HG03045 (cell line): ENCODE measurements at regions not wholly inside any gene's neighbourhood (a gene's known extent, or its start where the extent isn't known, plus 50 kb on each side); places are given as distances from the start of the nearest gene placed in this dataset.
"Not testable (repeated sequence)": the region's sequence is repeated elsewhere in the genome, so short reads cannot be mapped to it uniquely, and the experiment has no call there.

Experiments
- ATAC-seq: cut with Tn5 transposase; IDR thresholded peaks from one replicate; pipeline ENCODE4 v1.9.1; 2021; ENCODE audit warnings: mild to moderate bottlenecking, moderate library complexity; ENCODE audit not compliant: unreplicated experiment

DNA sequence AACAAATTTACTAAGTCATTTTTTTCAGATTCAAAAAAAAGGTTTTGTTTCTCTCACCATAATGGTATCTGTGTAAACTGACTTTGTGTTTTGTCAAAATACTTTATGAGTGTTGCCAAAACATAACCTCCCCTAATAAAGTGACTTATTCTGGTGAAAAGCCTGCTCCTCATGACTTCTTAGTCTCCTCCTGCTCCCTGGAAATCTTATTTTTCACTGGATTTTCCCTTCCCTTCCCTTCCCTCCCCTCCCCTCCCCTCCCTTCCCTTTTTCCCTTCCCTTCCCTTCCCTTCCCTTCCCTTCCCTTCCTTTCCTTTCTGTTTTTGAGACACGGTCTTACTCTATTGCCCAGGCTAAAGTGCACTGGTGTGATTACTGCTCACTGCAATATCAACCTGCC lies 650.1 kb upstream of the GHITM start:
- no peak for ATAC-seq

DNA sequence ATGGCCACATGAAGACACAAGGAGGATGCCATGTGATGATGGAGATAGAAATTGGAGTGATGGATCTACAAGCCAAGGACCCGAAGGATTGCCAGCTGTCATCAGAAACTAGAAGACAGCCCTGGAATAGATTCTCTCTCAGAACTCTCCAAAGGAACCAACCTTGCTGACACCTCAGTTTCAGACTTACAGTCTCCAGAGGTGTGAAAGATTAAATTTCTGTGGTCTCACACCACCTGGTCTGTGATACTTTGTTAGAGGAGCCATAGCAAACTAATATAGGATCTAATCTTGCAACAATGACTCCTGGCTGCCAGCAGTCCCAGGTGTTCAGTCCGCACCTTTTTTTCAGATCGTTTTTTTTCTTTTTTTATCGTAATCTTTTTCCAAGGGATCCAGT lies 647.3 kb upstream of the GHITM start:
- ATAC-seq: no peak

DNA sequence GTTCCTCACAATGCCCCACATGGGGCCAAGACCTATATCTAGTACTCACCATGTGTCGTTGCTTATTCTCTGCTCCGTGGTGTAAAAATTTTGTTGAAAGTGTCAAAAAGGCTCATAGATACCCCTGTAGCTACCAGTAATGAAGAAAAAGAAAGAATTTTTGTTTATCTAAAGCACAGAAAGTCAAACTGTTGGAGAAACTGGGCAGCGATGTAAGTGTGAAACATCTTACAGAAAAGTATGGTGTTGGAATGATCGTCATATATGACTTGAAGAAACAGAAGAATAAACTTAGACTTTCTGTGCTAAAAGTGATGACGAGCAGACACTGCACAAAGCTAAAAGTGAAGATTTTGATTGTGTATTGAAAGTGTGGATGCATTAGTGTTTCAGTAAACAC lies 626.6 kb upstream of the GHITM start:
- no peak for ATAC-seq

DNA sequence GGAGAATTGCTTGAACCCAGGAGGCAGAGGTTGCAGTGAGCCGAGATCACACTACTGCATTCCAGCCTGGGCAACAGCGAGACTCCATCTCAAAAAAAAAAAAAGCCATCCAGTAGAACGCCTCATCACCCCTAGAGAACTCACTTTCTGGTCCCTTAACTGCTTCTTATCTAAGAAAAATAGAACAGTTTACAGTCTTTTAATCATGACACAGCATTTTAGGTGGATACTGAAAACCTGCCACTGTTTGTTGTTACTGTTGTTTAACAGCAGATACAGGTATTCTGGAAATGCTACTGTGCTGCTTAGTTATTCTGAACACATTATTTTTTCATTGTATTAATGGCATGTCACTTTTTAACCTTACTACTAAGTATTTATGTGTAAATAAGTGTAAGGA lies 624.3 kb upstream of the GHITM start:
- no peak for ATAC-seq

DNA sequence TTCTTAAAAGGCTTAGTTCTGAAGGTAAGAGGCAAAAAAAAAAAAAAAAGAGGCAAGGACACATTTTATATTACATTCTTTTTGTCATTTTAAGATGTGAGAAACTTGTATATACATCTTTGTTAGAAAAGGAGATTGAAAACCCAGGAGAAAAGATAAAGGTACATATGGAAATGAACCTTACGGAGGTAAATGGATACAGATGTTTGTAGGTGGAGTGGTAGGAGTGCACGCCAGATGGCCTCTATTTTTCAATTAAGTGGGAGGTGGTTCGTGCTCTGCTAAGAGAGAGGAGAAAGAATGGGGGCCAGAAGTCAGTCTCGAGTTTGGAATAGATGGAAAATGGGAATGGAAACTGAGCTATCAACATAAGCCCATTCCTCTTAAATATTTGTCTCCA lies 622.5 kb upstream of the GHITM start:
- no peak for ATAC-seq

- no peak for ATAC-seq
Observed at GRCh38 chr10:83517456-83517855, 621.9 kb upstream of the GHITM start.

DNA sequence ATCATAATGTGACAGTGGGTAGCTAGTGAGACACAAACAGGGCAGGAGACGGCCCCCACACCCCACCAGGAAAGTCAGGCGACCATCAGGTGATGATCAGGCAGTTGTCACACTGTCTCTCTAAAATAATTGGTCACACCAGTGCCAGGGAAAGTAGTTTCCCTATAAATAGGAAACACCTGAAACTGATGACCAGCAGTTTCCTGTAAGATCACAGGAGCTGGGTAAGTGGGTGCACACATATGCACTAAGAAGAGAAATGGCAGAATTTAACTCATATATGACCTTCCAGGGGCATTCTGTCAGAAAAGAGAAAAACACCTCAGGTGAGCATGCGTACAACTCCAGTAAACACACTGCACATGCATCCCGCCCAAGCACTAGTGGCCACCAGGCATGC lies 620.5 kb upstream of the GHITM start:
- no peak for ATAC-seq

DNA sequence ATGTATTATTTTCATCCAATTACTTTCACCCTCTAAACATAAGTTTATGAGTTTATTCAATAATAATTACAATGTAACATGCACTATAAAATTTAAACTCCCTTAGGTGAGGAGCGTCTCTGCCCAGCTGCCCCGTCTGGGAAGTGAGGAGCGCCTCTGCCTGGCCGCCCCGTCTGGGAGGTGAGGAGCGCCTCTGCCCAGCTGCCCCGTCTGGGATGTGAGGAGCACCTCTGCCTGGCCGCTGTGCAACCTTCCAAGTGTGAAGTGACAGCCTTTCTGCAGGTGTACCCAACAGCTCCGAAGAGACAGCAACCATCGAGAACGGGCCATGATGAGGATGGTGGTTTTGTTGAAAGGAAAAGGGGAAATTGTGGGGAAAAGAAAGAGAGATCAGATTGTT lies 618.9 kb upstream of the GHITM start:
- ATAC-seq: not testable (repeated sequence)

GRCh38 chr10:83522456-83522855 lies 616.9 kb upstream of the GHITM start:
- ATAC-seq: no peak

DNA sequence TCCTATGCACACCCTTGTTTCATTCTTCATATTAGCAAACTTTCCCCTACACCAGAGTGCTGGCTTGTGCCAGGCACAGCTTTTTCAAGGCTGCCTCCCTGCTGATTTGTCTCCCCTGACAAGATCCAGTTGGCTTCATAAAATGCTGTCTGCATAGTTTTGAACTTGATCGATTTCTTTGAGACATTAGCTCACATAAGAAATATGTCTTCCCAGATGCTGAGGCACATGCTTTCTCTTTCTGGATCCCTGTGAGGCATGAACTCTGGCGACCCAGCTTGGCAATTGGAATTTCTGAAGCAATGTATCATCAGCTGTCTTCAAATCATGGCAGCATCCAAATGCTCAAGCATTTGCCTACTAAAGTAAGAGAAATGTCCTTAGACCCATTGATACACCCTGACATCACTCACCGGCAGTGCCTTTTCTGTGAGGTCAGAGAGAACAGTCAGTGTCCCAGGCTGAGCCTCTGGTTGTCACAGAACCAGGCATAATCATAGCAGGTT lies 616.4 kb upstream of the GHITM start:
- ATAC-seq: no peak

DNA sequence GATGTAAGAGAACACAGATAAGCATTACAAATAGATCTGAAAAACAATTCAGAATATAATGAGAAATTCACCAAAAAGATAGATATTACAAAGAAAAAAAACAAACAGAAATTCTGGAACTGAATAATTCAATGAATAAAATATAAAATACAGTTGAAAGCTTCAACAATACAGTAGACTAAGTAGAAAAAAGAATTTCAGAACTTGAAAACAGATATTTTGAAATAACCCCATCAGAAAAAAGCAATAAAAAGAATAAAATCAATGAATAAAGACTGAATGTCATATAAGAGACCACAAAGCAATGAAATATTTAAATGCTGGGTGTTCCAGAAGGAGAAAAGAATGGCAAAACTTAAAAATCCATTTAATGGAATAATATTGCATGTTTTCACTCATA lies 611.4 kb upstream of the GHITM start:
- ATAC-seq: no peak

DNA sequence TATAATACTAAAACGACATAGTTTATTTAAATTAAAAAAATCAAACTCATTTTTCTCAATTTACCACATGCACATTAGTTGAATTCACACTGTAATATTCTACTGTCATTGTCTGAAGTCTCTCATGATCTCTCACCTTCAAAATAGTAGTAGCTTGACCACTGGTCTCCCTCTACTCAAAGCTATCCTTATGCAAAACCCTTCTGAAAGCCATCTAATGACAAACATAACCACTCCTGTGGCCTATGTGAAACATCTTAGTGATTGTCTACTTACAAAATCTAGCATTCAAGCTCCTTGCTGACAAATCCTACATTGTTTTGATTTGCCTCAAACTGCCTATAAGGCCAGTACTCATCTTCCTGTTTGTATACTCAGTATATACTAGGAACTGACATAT lies 606.0 kb upstream of the GHITM start:
- no peak for ATAC-seq

GRCh38 chr10:83536426-83536825 lies 602.9 kb upstream of the GHITM start:
- no peak for ATAC-seq

- ATAC-seq: no peak
Observed at GRCh38 chr10:83538047-83538446, 601.3 kb upstream of the GHITM start.

GRCh38 chr10:83539528-83540308 lies 599.6 kb upstream of the GHITM start:
- peak; percentile 66 for ATAC-seq

DNA sequence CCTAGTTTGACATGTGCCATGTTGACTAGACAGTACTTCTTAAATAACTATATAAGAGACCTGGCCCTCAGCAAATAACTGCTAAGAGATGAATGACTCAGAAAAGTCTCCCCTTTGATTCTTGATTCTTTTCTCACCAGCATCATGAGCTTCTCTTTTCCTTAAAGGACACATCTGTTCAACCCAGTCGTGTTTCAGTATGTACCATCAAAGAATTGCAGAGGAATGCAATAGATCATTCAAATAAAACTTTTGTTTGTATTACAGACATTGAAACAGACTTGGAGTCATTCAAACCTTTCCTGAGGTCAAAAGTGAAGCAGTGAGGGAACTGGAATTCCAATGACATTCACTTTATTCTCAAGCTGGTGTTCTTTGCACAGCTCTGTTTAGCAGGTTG lies 598.3 kb upstream of the GHITM start:
- no peak for ATAC-seq

- ATAC-seq: peak; percentile 56
Observed at GRCh38 chr10:83542774-83543411, 596.4 kb upstream of the GHITM start.

DNA sequence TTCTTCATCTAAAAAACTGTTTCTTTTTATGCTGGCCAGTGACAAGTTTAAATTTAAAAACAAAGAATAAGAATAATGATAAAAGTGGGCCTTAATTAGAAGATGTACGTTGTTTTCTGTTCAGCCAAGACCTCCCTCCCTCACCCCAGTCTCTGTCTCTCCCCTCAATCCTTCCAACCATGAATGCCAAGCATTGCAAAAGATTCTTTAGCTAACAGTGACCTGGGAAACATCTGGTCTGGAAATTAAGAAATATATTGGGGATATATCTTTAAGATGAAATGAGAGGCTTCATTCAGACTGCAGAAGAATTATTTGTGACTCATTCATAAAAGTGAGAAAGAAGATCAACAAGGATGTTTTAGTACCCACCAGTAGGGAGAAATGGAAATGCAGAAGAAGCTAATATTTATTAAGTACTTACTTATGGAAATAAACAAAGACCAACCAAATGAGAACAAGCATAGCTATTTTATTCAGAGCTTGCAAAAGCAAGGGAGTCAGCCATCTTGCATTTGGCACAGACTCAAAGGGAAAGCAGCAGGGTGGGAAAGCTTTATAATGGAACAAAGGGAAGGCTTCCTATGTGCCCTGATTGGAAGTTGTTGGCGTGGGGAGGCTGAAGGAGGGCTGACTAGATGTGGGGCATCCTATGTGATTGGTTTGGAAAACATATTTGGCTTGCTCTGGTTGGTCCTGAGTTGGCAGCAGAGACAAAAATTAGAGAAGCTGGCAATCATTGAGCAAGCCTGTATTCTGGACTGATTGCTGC lies 595.4 kb upstream of the GHITM start:
- ATAC-seq: no peak

GRCh38 chr10:83545901-83546391 lies 593.4 kb upstream of the GHITM start:
- no peak for ATAC-seq

DNA sequence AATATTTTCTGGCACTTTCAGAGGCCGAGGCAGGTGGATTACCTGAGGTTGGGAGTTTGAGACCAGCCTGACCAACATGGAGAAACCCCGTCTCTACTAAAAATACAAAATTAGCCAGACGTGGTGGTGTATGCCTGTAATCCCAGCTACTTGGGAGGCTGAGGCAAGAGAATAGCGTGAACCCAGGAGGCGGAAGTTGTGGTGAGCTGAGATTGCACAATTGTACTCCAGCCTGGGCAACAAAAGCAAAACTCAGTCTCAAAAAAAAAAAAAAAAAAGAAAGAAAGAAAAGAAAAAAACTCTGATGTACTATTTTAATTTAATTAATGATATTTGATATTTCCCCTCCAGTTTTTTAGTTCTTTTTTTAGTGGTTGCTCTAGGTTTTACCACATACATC lies 588.1 kb upstream of the GHITM start:
- ATAC-seq: not testable (repeated sequence)

DNA sequence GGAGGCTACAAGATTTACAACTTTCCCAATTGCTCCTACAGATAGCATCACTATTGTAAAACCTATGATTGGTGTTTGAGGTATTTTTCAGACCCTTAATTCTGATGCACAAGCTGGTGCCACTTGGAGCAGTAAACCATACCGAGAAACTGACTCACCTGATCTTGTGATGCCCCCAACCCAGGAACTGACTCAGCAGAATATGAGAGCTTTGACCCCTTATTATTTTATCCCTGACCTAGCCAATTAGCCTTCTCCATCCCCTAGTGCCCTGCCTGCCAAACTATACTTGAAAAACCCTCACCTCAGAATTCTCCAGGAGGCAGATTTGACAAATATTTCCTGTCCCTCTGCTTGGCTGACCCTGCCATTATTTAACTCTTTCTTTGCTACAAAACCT lies 585.9 kb upstream of the GHITM start:
- no peak for ATAC-seq

DNA sequence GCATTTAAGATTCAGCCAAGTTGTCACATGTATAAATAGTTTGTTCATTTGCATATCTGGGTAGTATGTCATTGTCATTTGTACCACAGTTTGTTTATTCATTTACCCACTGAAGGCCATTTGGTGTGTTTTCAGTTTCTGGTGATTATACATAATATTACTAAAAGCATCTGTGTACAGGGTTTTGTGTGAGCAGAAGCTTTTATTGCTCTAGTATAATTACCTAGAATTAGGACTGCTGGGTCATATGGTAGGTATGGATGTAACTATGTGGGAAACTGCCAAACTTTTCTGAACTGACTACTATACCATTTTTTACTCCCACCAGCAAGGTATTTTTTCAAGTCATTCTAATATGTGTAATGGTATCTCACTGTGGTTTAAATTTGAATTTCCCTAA lies 584.0 kb upstream of the GHITM start:
- ATAC-seq: no peak
